ENCODE measurements at regions not wholly inside any gene's neighbourhood (a gene's known extent, or its start where the extent isn't known, plus 50 kb on each side); places are given as distances from the start of the nearest gene placed in this dataset.

GRCh38 chr9:4357929-4358328, 58.1 kb upstream of the GLIS3 start:
- H3K4me3 ChIP-seq = no peak overlapping the region
- no peaks in the 10 kb centered on the region for H3K36me3 ChIP-seq (ENCODE audit: low read depth)
- DNase-seq (no peak), ATAC-seq (no peak)
- intact Hi-C loops (cut with DNase I, micrococcal nuclease) = no loop called here
- no peak for TF ChIP-seq CTCF (IDR thresholded peaks at IDR 0.05)
- no peaks in the 10 kb centered on the region for H3K4me1 ChIP-seq (ENCODE audit: low read depth)
- no peaks in the 10 kb centered on the region for H3K9me3 ChIP-seq

DNA sequence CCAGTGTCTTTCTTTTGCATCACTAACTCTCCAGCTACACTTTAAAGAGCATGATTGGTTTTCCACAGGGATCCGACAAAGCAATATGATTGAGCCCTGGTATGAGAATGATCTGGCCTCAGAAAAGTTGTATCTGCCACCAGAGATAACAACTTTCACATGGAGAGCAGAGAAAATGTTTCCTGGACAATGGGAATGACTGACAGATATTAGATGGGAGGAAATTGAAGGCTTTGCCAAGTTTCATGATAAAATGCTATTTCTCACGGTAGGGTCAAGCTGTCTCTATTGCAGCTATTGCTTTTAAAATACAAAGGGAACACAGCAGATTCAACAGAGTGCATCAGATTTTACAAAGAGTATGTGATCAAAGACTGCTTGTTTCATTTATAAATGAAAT, 56.4 kb upstream of the GLIS3 start:
- Histone ChIP-seq H3K4me3 (no peak overlapping the region), H3K4me1 (ENCODE audit: low read depth) (no peaks in the 10 kb centered on the region), H3K9me3 (no peaks in the 10 kb centered on the region), H3K36me3 (ENCODE audit: low read depth) (no peaks in the 10 kb centered on the region)
- no peak for DNase-seq
- intact Hi-C loops (cut with DNase I, micrococcal nuclease) = no loop called here
- ATAC-seq = no peak
- TF ChIP-seq CTCF (IDR thresholded peaks at IDR 0.05) = no peak

GRCh38 chr9:4353236-4353635, 53.4 kb upstream of the GLIS3 start:
- Histone ChIP-seq H3K36me3 (ENCODE audit: low read depth) (no peaks in the 10 kb centered on the region), H3K9me3 (no peaks in the 10 kb centered on the region), H3K4me1 (ENCODE audit: low read depth) (no peaks in the 10 kb centered on the region), H3K4me3 (no peak overlapping the region)
- no peak for TF ChIP-seq CTCF (IDR thresholded peaks at IDR 0.05)
- peak in 1 of 3 donors; percentile 30 for DNase-seq
- intact Hi-C loops (cut with DNase I, micrococcal nuclease) = no loop called here
- peak; percentile 62 for ATAC-seq

DNA sequence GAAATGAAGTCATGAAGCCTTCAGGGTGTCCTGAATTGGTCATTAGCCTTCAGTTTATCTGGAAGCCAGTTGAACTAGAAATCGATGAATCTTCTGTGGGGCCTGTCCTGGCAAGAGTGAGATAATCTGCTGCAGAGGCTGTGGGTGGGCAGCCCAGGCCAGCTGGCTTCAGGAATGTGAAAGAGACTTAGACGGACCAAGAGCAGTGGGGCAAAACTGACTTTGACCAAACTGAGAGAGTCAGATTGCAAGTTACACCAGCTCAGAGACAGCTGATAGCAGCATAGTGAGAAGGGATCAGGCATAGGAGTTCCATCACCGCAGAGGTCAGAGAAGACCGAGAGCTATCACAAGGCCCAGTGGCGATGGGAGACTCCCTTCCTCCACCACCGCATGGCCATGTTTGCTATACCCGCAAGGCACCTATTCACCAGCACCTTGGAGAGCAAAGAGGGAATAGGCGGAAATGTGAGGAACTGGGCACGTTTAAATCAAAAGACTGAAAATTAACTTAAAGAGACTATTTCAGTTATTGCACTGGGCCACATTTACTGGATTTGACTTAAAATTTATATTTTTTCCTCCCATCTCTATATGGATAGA, 50.0 kb upstream of the GLIS3 start:
- TF ChIP-seq CTCF (IDR thresholded peaks at IDR 0.05) = no peak
- no peak for ATAC-seq
- intact Hi-C loops (cut with DNase I, micrococcal nuclease) = no loop called here

More for the DNA sequence above, 50.0 kb upstream of the GLIS3 start:
- no peak for DNase-seq
- Histone ChIP-seq H3K9me3 (no peaks in the 10 kb centered on the region), H3K4me1 (ENCODE audit: low read depth) (no peaks in the 10 kb centered on the region), H3K4me3 (no peak overlapping the region), H3K36me3 (ENCODE audit: low read depth) (no peaks in the 10 kb centered on the region)
